ENCODE measurements at regions not wholly inside any gene's neighbourhood (a gene's known extent, or its start where the extent isn't known, plus 50 kb on each side); places are given as distances from the start of the nearest gene placed in this dataset.

DNA sequence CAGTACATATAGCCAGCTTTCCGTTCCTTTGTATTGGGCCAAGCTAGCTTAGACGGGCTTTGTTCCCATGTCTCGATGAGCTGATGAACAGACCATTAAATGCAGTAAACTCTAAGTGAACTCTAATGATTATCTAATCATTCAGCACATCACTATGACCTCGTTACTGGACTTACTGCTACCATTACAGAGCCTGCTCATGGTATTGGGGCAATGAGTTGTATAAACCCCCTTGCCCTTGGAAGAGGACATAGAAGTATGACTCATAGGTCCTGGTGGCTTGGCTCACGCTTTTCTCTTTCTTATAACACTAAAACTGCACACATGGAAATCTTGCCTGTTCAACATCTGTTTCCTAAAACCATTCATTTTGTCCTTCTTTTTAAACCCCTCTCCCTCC, 93.6 kb upstream of the DYNLRB2 start:
- no peak overlapping the region for H3K27ac ChIP-seq
- no peaks in the 10 kb centered on the region for H3K36me3 ChIP-seq
- no peaks in the 10 kb centered on the region for H3K27me3 ChIP-seq
- no peaks in the 10 kb centered on the region for H3K9me3 ChIP-seq (replicated peaks)
- H3K4me3 ChIP-seq = no peak overlapping the region
- no peak for DNase-seq
- H3K4me1 ChIP-seq = no peaks in the 10 kb centered on the region

DNA sequence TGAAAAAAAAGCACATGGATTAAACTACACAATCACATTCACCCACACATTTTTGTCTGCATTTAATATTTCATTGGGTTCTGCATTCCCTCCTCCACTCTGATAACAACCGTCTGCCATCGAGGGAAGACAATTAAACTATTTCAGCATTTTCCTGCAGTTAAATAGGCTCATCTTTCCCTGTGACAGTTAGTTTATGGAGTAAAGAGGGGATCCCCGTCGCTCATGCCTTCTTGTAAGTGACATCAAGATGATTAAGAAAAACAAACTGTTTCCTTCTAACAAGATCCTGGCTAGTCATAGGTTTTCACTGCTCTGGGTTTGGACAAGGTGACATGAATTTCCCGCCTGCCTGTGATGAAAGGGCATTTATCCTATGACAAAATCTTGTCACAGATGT, 98.0 kb upstream of the DYNLRB2 start:
- no peak overlapping the region for H3K27ac ChIP-seq
- H3K4me1 ChIP-seq = no peaks in the 10 kb centered on the region

GRCh38 chr16:80441935-80442334, 98.9 kb upstream of the DYNLRB2 start:
- no peak for DNase-seq
- Histone ChIP-seq H3K27ac (no peak overlapping the region), H3K27me3 (no peaks in the 10 kb centered on the region), H3K4me3 (no peak overlapping the region), H3K9me3 (replicated peaks) (no peaks in the 10 kb centered on the region), H3K4me1 (no peaks in the 10 kb centered on the region), H3K36me3 (no peaks in the 10 kb centered on the region)

More for the DNA sequence above, 98.0 kb upstream of the DYNLRB2 start:
- Histone ChIP-seq H3K9me3 (replicated peaks) (no peaks in the 10 kb centered on the region), H3K4me3 (no peak overlapping the region), H3K27me3 (no peaks in the 10 kb centered on the region), H3K36me3 (no peaks in the 10 kb centered on the region)
- no peak for DNase-seq

DNA sequence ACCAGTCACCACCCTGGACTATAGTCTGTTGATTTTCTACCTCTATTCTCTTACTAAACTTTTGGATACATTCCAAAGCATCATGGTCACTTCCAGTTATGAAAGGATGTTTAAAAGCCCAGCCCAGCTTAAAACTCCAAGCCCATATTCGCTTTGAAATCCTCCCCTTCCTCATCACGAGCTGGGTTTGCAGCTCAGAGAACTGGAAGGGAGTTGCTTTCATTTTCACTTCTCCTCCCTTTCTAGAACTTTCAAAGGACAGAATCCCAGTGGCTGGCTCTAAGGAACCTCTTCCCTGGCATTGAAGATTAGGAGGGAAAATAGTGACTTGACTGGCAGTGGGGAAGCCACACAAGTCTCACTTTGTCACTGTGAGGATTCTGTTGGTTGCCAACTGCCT, 100.1 kb upstream of the DYNLRB2 start:
- no peak overlapping the region for H3K4me3 ChIP-seq
- no peaks in the 10 kb centered on the region for H3K36me3 ChIP-seq
- H3K27ac ChIP-seq = no peak overlapping the region
- no peaks in the 10 kb centered on the region for H3K4me1 ChIP-seq
- no peaks in the 10 kb centered on the region for H3K27me3 ChIP-seq
- DNase-seq = no peak
- no peaks in the 10 kb centered on the region for H3K9me3 ChIP-seq (replicated peaks)

DNA sequence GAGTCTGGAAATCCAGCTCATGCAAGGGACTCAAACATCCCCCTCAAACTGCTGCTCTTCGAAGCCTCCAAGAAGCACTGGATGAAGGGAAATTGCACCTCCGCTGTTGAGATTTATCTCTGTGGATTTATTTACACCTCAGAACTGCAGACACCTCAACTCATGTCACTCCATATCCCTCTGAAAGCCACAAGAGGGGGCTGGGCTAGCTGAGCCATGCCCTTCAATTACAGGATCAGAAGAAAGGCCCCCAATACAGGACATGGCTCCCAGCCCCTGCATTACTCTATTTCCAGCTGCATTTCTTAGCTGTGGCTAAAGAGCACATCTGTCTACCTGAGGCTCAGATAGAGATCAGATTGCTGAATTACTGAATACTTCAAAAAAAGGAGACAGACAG, 103.1 kb upstream of the DYNLRB2 start:
- H3K27me3 ChIP-seq = no peaks in the 10 kb centered on the region
- no peak overlapping the region for H3K4me3 ChIP-seq
- no peak for DNase-seq
- H3K9me3 ChIP-seq (replicated peaks) = no peaks in the 10 kb centered on the region
- no peaks in the 10 kb centered on the region for H3K4me1 ChIP-seq
- no peaks in the 10 kb centered on the region for H3K36me3 ChIP-seq
- H3K27ac ChIP-seq = no peak overlapping the region

- Histone ChIP-seq H3K4me1 (no peaks in the 10 kb centered on the region), H3K9me3 (replicated peaks) (no peaks in the 10 kb centered on the region), H3K27ac (no peak overlapping the region), H3K36me3 (no peaks in the 10 kb centered on the region), H3K4me3 (no peak overlapping the region), H3K27me3 (no peaks in the 10 kb centered on the region)
- no peak for DNase-seq
Observed at GRCh38 chr16:80436510-80436909, 104.3 kb upstream of the DYNLRB2 start.

- no peak for DNase-seq
- H3K27me3 ChIP-seq = no peaks in the 10 kb centered on the region
Observed at GRCh38 chr16:80433623-80434022, 107.2 kb upstream of the DYNLRB2 start.

GRCh38 chr16:80427795-80428194, 113.0 kb upstream of the DYNLRB2 start:
- no peaks in the 10 kb centered on the region for H3K27me3 ChIP-seq
- H3K27ac ChIP-seq = no peak overlapping the region
- no peaks in the 10 kb centered on the region for H3K4me1 ChIP-seq
- H3K4me3 ChIP-seq = no peak overlapping the region
- no peaks in the 10 kb centered on the region for H3K9me3 ChIP-seq (replicated peaks)
- no peaks in the 10 kb centered on the region for H3K36me3 ChIP-seq
- no peak for DNase-seq

More at GRCh38 chr16:80433623-80434022, 107.2 kb upstream of the DYNLRB2 start:
- no peaks in the 10 kb centered on the region for H3K9me3 ChIP-seq (replicated peaks)
- no peak overlapping the region for H3K4me3 ChIP-seq
- H3K27ac ChIP-seq = no peak overlapping the region
- no peaks in the 10 kb centered on the region for H3K36me3 ChIP-seq
- H3K4me1 ChIP-seq = no peaks in the 10 kb centered on the region

DNA sequence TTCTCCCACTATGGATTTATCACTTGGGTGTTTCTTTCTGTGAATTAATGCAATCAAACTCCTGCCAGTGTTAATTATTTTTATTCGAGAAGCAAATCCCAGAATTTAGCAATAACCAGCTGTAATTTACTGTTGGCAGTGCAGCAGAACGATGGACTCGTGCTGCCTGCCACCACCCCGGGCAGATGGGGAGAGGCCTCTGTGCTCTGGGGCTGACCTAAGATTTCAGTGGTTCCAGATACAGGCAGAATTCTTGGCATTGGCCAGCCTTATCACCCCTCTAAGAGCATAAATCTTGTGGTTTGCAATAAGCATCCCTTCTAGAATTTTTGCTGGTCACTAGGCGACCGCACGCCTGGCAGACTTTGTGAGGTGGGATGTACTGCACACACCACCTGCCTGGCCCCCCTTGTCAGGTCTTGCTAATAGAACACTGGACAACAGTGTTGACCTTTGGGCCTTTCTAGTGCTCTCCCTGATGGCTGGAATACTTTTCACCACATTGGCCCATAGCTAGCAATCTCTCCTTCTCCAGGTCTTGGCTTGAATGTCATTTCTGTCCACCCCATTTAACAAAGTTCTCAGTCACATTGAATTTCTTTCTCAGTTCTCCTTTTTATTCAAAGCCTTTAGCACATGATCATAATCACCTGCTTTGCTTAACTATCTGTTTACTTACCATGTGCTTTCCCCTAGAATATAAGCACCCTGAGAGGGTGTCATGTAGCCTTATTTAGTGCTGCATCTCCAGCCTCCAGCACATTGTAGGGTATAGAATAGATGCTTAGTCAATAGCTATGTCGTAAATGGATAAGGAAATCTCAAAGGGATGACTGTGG, 122.1 kb upstream of the DYNLRB2 start:
- no peak for DNase-seq
- no peaks in the 10 kb centered on the region for H3K36me3 ChIP-seq
- H3K9me3 ChIP-seq (replicated peaks) = no peaks in the 10 kb centered on the region
- no peak overlapping the region for H3K27ac ChIP-seq
- no peaks in the 10 kb centered on the region for H3K4me1 ChIP-seq
- no peak overlapping the region for H3K4me3 ChIP-seq
- H3K27me3 ChIP-seq = no peaks in the 10 kb centered on the region

DNA sequence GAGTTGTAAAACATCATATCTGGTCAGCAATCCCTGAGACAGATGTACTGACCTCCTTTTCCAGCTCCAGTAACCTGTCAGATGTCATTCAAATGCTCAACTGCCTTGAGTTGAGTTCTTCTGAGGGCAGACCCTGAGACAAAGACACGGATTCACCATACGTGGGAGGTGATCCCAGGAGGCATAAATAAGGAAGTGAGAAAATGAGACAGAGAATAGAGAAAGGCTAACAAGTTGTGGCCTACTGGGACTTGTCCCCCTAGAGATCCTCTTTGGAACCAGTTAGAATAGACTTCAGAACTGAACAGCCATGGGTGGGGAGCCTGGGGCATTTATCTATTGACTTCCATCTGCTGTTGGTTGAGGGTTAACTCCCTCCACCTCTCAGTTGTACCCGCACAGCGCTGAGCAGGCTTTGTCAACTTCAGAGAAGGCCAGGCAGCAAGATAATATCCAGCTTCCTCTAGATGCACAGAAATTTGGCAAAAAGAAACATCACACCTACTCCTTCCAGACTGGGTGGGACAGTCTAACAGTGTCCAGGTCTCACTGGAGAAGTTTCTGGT, 123.0 kb upstream of the DYNLRB2 start:
- Histone ChIP-seq H3K27ac (no peak overlapping the region), H3K9me3 (replicated peaks) (no peaks in the 10 kb centered on the region), H3K4me1 (no peaks in the 10 kb centered on the region), H3K4me3 (no peak overlapping the region), H3K36me3 (no peaks in the 10 kb centered on the region), H3K27me3 (no peaks in the 10 kb centered on the region)
- no peak for DNase-seq

- Histone ChIP-seq H3K27me3 (no peaks in the 10 kb centered on the region), H3K4me3 (no peak overlapping the region), H3K36me3 (no peaks in the 10 kb centered on the region), H3K27ac (no peak overlapping the region), H3K4me1 (no peaks in the 10 kb centered on the region), H3K9me3 (replicated peaks) (no peaks in the 10 kb centered on the region)
- no peak for DNase-seq
Observed at GRCh38 chr16:80408014-80408413, 132.8 kb upstream of the DYNLRB2 start.

- H3K36me3 ChIP-seq = no peaks in the 10 kb centered on the region
- no peak overlapping the region for H3K4me3 ChIP-seq
- no peaks in the 10 kb centered on the region for H3K27me3 ChIP-seq
- H3K4me1 ChIP-seq = no peaks in the 10 kb centered on the region
- no peak overlapping the region for H3K27ac ChIP-seq
- no peaks in the 10 kb centered on the region for H3K9me3 ChIP-seq (replicated peaks)
- no peak for DNase-seq
Observed at GRCh38 chr16:80407265-80407987, 133.4 kb upstream of the DYNLRB2 start.

- Histone ChIP-seq H3K27ac (no peak overlapping the region), H3K4me3 (no peak overlapping the region), H3K9me3 (replicated peaks) (no peaks in the 10 kb centered on the region), H3K36me3 (no peaks in the 10 kb centered on the region), H3K4me1 (no peaks in the 10 kb centered on the region), H3K27me3 (no peaks in the 10 kb centered on the region)
- no peak for DNase-seq
Observed at GRCh38 chr16:80404847-80405246, 135.9 kb upstream of the DYNLRB2 start.

DNA sequence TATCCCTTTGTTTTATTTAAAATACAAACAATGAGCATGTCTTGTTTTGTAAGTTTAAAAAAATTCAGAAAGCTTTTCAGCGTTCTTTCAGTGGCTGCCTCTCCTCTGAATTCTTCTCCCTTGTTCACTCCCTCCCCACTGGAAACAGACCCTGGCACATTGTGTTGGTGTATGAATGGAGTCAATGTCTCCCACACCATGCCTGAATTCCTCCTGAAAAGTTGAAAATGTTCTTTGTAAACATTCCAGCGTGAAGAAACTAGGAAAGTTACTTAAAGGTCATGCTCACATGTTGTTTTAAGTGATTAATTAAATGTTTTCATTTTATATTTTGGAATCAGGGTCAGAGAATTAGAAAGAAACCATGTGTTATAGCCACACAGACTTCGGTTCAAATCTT, 136.9 kb upstream of the DYNLRB2 start:
- Histone ChIP-seq H3K9me3 (replicated peaks) (no peaks in the 10 kb centered on the region), H3K27ac (no peak overlapping the region), H3K36me3 (no peaks in the 10 kb centered on the region), H3K4me1 (no peaks in the 10 kb centered on the region), H3K4me3 (no peak overlapping the region), H3K27me3 (no peaks in the 10 kb centered on the region)
- no peak for DNase-seq

DNA sequence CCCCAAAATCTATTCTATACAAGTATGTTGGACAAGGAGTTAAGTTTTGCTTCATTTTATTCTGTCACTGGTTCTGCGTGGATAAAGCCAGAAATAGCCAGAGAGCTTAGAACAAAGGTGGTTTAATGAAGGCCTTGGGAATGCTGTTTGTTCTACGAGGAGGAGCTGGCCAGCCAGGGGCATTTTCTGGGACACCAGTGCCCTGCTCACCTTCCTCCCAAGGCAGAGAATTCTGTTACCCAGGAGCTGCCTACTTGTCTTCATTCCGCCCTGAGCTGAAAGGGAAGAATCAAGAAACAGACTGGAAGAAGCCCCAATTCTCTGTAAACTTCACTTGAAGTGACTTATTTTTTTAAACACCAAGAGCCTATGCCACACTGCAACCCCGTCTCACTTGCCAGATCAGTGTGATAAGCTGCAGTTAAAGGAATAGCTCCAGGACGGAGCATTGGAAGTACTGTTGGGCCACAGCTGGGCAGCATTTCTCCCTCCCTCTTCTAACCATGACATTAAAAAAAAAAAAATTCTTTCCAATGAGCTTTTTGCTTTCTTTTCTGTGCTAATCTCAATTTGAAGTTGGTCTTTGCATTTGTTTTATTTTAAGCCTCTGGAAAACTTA, 149.8 kb upstream of the DYNLRB2 start:
- no peaks in the 10 kb centered on the region for H3K27me3 ChIP-seq
- no peak overlapping the region for H3K4me3 ChIP-seq
- H3K36me3 ChIP-seq = no peaks in the 10 kb centered on the region
- no peak for DNase-seq
- H3K4me1 ChIP-seq = no peaks in the 10 kb centered on the region
- H3K9me3 ChIP-seq (replicated peaks) = no peaks in the 10 kb centered on the region
- no peak overlapping the region for H3K27ac ChIP-seq

All from SJCRH30 (cell line).